GM13977 (cell line): ENCODE measurements at regions not wholly inside any gene's neighbourhood (a gene's known extent, or its start where the extent isn't known, plus 50 kb on each side); places are given as distances from the start of the nearest gene placed in this dataset.

Experiments used
- DNase-seq: peaks from one replicate; pipeline ENCODE4 v3.0.0; 2012; ENCODE audit warnings: low spot score
- in situ Hi-C: fragments of 300-500 bp; cut with MboI; formaldehyde crosslinking; loops from one replicate; pipeline ENCODE4 v1.12.0; 2022; ENCODE audit warnings: low sequenced_read_pairs, low pct_unique_long_range_greater_than_20kb, mixed read lengths, inconsistent platforms; ENCODE audit not compliant: unreplicated experiment
- TF ChIP-seq, protein P1 (sequence below): IDR thresholded peaks from 2 replicates; pipeline ENCODE4 v1.5.1; 2012; ENCODE audit warnings: mild to moderate bottlenecking, control low read depth; ENCODE audit not compliant: insufficient read depth; ENCODE audit errors: extremely low read depth, missing control alignments

GRCh38 chr7:118029826-118030422, 154.0 kb upstream of the LSM8 start:
- TF ChIP-seq, protein P1, sequence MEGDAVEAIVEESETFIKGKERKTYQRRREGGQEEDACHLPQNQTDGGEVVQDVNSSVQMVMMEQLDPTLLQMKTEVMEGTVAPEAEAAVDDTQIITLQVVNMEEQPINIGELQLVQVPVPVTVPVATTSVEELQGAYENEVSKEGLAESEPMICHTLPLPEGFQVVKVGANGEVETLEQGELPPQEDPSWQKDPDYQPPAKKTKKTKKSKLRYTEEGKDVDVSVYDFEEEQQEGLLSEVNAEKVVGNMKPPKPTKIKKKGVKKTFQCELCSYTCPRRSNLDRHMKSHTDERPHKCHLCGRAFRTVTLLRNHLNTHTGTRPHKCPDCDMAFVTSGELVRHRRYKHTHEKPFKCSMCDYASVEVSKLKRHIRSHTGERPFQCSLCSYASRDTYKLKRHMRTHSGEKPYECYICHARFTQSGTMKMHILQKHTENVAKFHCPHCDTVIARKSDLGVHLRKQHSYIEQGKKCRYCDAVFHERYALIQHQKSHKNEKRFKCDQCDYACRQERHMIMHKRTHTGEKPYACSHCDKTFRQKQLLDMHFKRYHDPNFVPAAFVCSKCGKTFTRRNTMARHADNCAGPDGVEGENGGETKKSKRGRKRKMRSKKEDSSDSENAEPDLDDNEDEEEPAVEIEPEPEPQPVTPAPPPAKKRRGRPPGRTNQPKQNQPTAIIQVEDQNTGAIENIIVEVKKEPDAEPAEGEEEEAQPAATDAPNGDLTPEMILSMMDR: no peak
- in situ Hi-C loops: no loop called here
- DNase-seq: no peak

- DNase-seq: no peak
- in situ Hi-C loops: no loop called here
- TF ChIP-seq, protein P1: no peak
Measured at GRCh38 chr7:118033273-118033672, 150.7 kb upstream of the LSM8 start.

GRCh38 chr7:118039963-118040489, 143.9 kb upstream of the LSM8 start:
- in situ Hi-C loops: no loop called here
- TF ChIP-seq, protein P1: no peak
- no peak for DNase-seq

DNA sequence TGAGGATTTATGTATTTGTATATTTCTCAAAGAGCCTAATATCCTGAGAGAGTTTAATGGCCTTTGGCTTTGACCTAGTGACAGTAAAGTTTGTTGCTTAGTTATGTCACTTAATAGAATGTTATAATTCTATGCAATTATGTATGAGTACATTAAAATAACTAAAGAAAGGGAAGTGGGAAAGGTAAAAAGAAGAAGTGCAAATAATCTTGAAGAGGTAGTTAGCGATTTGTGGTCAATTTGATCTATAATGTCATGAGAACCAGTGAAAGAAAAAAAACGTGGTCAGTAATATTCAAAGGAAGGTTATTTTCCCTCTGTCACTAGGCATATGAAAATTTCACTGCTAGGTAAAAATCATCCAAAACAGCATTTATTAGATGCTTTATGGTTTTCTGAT, 143.4 kb upstream of the LSM8 start:
- in situ Hi-C loops: no loop called here
- no peak for DNase-seq
- TF ChIP-seq, protein P1: no peak

- in situ Hi-C loops: no loop called here
- TF ChIP-seq, protein P1: no peak
- no peak for DNase-seq
Measured at GRCh38 chr7:118041251-118041878, 142.6 kb upstream of the LSM8 start.

DNA sequence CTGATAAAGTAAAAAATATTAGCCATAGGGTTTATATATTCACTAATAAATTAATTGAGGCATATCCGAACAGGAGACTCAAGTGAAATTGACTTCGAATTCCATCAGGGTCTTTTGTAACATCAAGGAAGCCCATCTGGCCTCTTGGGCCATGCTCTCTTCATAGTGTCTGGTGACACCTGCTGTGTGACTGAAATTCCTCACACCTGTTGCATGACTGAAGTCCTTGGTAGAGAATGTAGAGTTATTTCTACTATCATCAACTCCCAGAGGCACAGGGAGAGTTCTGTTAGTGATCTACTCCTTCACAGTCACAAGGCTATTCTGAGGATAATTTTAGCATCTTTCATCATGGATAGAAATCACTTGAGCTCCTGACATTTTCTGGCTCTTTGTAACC, 138.3 kb upstream of the LSM8 start:
- in situ Hi-C loops: no loop called here
- no peak for DNase-seq
- TF ChIP-seq, protein P1: peak; percentile 6
